OCI-LY7 (cell line): ENCODE measurements at regions not wholly inside any gene's neighbourhood (a gene's known extent, or its start where the extent isn't known, plus 50 kb on each side); places are given as distances from the start of the nearest gene placed in this dataset.

Experiments
- BruUV-seq: library from RNA; stranded (reverse); fragments of 400-500 nt; replicated peaks from 2 replicates; lab custom pipeline; 2021; lab: Mats Ljungman, UMichigan
- CTCF ChIA-PET: fragments of 300-600 bp; sonication (Branson Sonifier 250); formaldehyde crosslinking; loops from one replicate; lab custom pipeline; 2022; ENCODE audit warnings: antibody characterized with exemption; ENCODE audit not compliant: unreplicated experiment; lab: Charles Lee
- POLR2A ChIA-PET: fragments of 300-600 bp; sonication (Branson Sonifier 250); formaldehyde crosslinking; loops from one replicate; lab custom pipeline; 2022; ENCODE audit warnings: antibody characterized with exemption; lab: Charles Lee
- DNase-seq: peaks from one replicate; pipeline ENCODE4 v3.0.0-alpha.2; 2015; ENCODE audit warnings: low spot score
- H2AFZ ChIP-seq: fragments of 200-600 bp; sonication (generic), shearing (Covaris generic); 2 replicates; pipeline ENCODE4 v1.6.1; 2014; ENCODE audit warnings: mild to moderate bottlenecking, antibody characterized with exemption, low read length, moderate library complexity
- H3K27ac ChIP-seq: fragments of 200-600 bp; sonication (generic); 2 replicates; pipeline ENCODE4 v1.5.1; 2014; ENCODE audit warnings: mixed run types, low read depth, mild to moderate bottlenecking, moderate library complexity, low read length, inconsistent platforms; ENCODE audit not compliant: poor library complexity, severe bottlenecking
- H3K36me3 ChIP-seq: fragments of 200-600 bp; sonication (generic); 2 replicates; pipeline ENCODE4 v1.6.1; 2014; ENCODE audit warnings: mild to moderate bottlenecking, antibody characterized with exemption, low read length, moderate library complexity, mixed read lengths; ENCODE audit not compliant: insufficient read depth
- H3K4me1 ChIP-seq: fragments of 200-600 bp; sonication (generic); 2 replicates; pipeline ENCODE4 v1.5.1; 2014; ENCODE audit warnings: mild to moderate bottlenecking, low read length; ENCODE audit not compliant: insufficient read depth, poor library complexity, severe bottlenecking
- H3K4me2 ChIP-seq: fragments of 200-600 bp; sonication (generic); 2 replicates; pipeline ENCODE4 v1.6.1; 2014; ENCODE audit warnings: mild to moderate bottlenecking, low read length
- H3K4me3 ChIP-seq: fragments of 200-600 bp; sonication (generic); 2 replicates; pipeline ENCODE4 v1.5.1; 2014; ENCODE audit warnings: mild to moderate bottlenecking, low read depth, low read length; ENCODE audit not compliant: poor library complexity, severe bottlenecking
- H3K79me2 ChIP-seq: fragments of 200-600 bp; sonication (generic); 2 replicates; pipeline ENCODE4 v1.6.1; 2016; ENCODE audit warnings: low read depth, mild to moderate bottlenecking, low read length, moderate library complexity, mixed read lengths; ENCODE audit not compliant: insufficient read depth
- H3K9me2 ChIP-seq: fragments of 200-600 bp; sonication (generic); 2 replicates; pipeline ENCODE4 v1.6.1; 2016; ENCODE audit warnings: mild to moderate bottlenecking, low read length, mixed read lengths; ENCODE audit not compliant: insufficient read depth
- H3K9me3 ChIP-seq: fragments of 200-600 bp; sonication (generic); 2 replicates; pipeline ENCODE4 v1.6.1; 2014; ENCODE audit warnings: mild to moderate bottlenecking, mixed run types, low read length, mixed read lengths
- H4K20me1 ChIP-seq: fragments of 200-600 bp; sonication (generic); 2 replicates; pipeline ENCODE4 v1.6.1; 2014; ENCODE audit warnings: mild to moderate bottlenecking, antibody characterized with exemption, low read length, moderate library complexity, mixed read lengths; ENCODE audit not compliant: insufficient read depth
- EZH2phosphoT487 ChIP-seq: fragments of 200-600 bp; sonication (generic); IDR thresholded peaks from 2 replicates; pipeline ENCODE4 v1.6.1; 2018; ENCODE audit warnings: low read depth, borderline replicate concordance, mild to moderate bottlenecking, mixed run types, antibody characterized with exemption, low read length, moderate library complexity, mixed read lengths
- intact Hi-C: fragments of 100-400 bp; cut with micrococcal nuclease; formaldehyde crosslinking; loops from one replicate; pipeline ENCODE4 v1.10.0; 2022; ENCODE audit not compliant: unreplicated experiment
- TF ChIP-seq, protein P1 (sequence below): fragments of 200-600 bp; sonication (generic); conservative IDR thresholded peaks from 2 replicates; pipeline ENCODE4 v1.5.1; 2014; ENCODE audit warnings: mild to moderate bottlenecking, antibody characterized with exemption, low read length, moderate library complexity, mixed read lengths

- Histone ChIP-seq H3K27ac (no peak overlapping the region), H3K36me3 (no peaks in the 10 kb centered on the region), H3K9me2 (no peaks in the 10 kb centered on the region), H4K20me1 (no peaks in the 10 kb centered on the region), H3K79me2 (no peaks in the 10 kb centered on the region), H3K9me3 (no peaks in the 10 kb centered on the region), H3K4me1 (no peaks in the 10 kb centered on the region), H3K4me3 (no peak overlapping the region), H3K4me2 (no peak overlapping the region), H2AFZ (no peak overlapping the region)
- no peak for DNase-seq
- no TSS peak for BruUV-seq
- CTCF ChIA-PET, result no interaction called here
- intact Hi-C loops, result no loop called here
- POLR2A ChIA-PET, result no interaction called here
- no peak for TF ChIP-seq EZH2phosphoT487
- TF ChIP-seq, protein P1, sequence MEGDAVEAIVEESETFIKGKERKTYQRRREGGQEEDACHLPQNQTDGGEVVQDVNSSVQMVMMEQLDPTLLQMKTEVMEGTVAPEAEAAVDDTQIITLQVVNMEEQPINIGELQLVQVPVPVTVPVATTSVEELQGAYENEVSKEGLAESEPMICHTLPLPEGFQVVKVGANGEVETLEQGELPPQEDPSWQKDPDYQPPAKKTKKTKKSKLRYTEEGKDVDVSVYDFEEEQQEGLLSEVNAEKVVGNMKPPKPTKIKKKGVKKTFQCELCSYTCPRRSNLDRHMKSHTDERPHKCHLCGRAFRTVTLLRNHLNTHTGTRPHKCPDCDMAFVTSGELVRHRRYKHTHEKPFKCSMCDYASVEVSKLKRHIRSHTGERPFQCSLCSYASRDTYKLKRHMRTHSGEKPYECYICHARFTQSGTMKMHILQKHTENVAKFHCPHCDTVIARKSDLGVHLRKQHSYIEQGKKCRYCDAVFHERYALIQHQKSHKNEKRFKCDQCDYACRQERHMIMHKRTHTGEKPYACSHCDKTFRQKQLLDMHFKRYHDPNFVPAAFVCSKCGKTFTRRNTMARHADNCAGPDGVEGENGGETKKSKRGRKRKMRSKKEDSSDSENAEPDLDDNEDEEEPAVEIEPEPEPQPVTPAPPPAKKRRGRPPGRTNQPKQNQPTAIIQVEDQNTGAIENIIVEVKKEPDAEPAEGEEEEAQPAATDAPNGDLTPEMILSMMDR, result no peak
These were observed 131.8 kb downstream of the TWIST2 start for GRCh38 chr2:238979636-238980035.

DNA sequence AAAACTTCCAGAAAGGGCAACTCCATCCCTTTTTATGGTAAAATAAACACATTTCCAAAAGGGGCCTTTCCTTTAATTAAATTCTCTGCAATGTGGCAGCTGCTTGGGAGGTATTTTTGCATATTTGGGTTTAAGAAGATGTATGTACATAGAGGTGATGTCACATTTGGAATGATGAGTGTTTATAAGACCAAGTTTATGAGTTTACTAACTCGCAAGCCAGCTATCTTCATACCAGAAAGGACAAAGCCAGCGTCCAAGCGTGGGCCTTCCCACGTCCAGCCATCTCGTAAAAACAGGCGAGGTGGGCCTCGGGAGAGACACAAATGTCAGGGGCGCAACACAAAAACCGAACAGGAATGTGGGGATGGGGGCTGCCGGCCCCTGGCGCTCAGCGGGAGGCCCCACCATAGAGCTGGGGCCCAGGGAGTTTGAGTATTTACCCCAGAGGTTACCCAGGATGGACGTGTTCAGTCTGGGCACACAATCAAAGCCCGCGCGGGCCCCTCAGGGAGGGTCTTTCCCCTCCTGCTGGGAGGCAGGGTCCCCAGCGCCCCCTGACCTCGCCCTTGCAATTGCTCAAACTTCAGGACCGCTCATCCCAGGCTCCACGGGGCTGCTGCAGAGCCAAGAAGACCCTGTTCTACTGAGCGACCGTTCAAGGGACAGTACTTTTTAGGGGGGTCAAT, 137.3 kb downstream of the TWIST2 start:
- H2AFZ ChIP-seq, result no peak overlapping the region
- no peaks in the 10 kb centered on the region for H3K9me2 ChIP-seq
- no peaks in the 10 kb centered on the region for H3K9me3 ChIP-seq
- no peak for TF ChIP-seq EZH2phosphoT487
- TF ChIP-seq, protein P1, result no peak
- H3K4me3 ChIP-seq, result no peak overlapping the region
- H3K4me2 ChIP-seq, result no peak overlapping the region
- no peak overlapping the region for H3K27ac ChIP-seq
- intact Hi-C loops, result no loop called here
- no peaks in the 10 kb centered on the region for H3K79me2 ChIP-seq
- CTCF ChIA-PET, result no interaction called here
- no peak for DNase-seq
- no peaks in the 10 kb centered on the region for H3K4me1 ChIP-seq
- H3K36me3 ChIP-seq, result no peaks in the 10 kb centered on the region
- no peaks in the 10 kb centered on the region for H4K20me1 ChIP-seq
- POLR2A ChIA-PET, result interaction anchor here (0.7 kb wide), 1 partner anchor 18 kb away, joined by 3 read pairs; no protein-coding TSS in a partner anchor
- BruUV-seq, result no TSS peak

DNA sequence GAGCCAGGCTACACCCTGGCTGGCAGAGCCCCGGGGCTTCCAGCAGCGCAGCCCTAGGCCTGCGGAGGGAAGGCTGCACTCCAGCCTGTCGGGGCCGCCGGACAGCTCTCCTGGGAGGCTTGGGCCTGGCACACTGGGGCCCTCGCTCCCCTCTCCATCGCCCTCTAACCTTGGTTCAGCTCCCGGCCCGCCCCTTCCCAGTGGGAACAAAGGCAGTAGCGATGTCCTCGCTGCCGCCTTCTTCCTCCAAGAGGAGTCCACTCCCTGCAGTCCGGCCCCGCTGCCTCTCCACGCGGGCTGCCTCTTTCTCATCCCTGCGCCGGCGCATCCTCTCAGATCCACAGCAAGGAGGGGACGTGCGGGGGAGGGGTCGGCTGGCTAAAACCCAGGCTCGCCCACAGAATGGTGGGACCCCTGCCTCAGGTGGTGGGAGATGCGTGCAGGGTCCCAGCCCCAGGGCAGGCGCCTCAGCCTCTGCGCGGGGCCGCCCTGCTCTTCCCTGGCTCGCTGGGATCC, 138.1 kb downstream of the TWIST2 start:
- H3K79me2 ChIP-seq, result no peaks in the 10 kb centered on the region
- ChIA-PET POLR2A (no interaction called here), CTCF (no interaction called here)
- H3K4me1 ChIP-seq, result no peaks in the 10 kb centered on the region
- H3K4me2 ChIP-seq, result no peak overlapping the region
- intact Hi-C loops, result no loop called here
- TF ChIP-seq, protein P1, result no peak
- no peak for TF ChIP-seq EZH2phosphoT487
- no TSS peak for BruUV-seq
- H4K20me1 ChIP-seq, result no peaks in the 10 kb centered on the region
- DNase-seq, result no peak
- no peak overlapping the region for H3K4me3 ChIP-seq
- no peak overlapping the region for H3K27ac ChIP-seq
- H3K9me2 ChIP-seq, result no peaks in the 10 kb centered on the region
- no peaks in the 10 kb centered on the region for H3K36me3 ChIP-seq
- no peak overlapping the region for H2AFZ ChIP-seq
- H3K9me3 ChIP-seq, result no peaks in the 10 kb centered on the region
